ENCODE measurements at regions not wholly inside any gene's neighbourhood (a gene's known extent, or its start where the extent isn't known, plus 50 kb on each side); places are given as distances from the start of the nearest gene placed in this dataset.
"Not testable (repeated sequence)": the region's sequence is repeated elsewhere in the genome, so short reads cannot be mapped to it uniquely, and the experiment has no call there.

DNA sequence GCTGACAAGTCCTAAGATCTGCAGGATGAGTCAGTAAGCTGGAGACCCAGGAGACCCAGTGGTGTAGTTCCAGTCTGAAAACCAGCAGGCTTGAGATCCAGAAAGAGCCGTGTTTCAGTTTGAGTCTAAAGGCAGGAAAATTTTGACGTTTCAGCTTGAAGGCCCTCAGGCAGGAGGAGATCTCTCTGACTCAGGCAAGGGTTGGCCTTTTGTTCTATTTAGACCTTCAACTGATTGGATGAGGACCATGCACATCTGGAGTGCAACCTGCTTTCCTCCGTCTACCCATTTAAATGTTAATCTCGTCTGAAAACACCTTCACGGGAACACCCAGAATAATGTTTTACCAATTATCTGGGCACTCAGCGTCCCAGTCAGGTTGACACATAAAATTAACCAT is 69.5 kb downstream of the NPIPA7 start:
- not testable (repeated sequence) for H3K4me3 ChIP-seq, H3K27ac ChIP-seq

DNA sequence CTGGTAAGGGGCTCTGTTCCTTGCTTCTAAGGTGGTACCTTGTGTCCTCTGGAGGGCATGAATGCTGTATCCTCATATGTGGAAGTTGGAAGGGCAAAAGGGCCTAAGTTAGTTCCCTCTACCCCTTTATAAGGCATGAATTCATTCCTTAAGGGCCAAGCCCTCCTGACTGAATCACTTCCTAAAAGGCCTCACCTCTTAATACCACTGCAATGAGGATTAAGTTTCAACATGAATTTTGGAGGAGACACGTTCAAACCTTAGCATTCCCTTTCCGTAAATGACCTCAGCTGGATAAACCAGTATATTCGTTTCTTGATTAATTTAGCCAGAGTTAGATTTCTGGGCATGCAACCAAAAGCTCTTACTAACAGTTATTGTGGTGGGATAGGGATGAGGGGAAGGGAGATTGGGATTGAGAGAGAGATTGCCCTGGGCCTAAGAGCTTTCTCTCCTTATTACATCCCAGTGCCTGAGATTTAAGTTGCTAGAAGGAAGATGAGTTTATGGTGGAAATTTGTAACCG is 70.8 kb downstream of the NPIPA7 start:
- H3K4me3 ChIP-seq, H3K27ac ChIP-seq: not testable (repeated sequence)

DNA sequence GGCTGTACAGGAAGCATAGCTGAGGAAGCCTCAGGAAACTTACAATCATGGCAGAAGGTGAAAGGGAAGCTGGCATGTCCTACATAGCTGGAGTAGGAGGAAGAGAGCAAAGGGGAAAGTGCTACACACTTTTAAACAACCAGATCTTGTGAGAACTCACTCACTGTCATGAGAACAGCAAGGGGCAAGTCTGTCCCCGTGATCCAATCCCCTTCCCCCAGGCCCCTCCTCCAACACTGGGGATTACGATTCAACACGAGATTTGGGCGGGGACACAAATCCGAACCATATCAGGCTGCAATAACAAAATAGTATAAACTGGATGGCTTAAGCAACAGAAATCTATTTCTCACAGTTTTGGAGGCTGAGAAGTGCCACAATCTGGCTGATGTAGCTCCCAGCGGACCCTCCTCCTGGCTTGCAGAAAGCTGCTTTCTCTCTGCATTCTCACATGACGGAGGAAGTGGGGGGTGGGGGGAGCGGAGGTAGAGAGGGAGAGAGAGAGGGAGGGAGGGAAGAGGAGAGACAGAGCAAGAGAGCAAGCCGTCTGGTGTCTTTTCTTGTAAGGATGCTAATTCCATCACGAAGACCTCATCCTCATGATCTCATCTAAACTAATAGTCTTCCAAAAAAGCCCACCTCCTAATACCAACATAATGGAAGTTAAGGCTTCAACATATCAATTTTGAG is 72.9 kb downstream of the NPIPA7 start:
- H3K27ac ChIP-seq, H3K4me3 ChIP-seq: not testable (repeated sequence)

DNA sequence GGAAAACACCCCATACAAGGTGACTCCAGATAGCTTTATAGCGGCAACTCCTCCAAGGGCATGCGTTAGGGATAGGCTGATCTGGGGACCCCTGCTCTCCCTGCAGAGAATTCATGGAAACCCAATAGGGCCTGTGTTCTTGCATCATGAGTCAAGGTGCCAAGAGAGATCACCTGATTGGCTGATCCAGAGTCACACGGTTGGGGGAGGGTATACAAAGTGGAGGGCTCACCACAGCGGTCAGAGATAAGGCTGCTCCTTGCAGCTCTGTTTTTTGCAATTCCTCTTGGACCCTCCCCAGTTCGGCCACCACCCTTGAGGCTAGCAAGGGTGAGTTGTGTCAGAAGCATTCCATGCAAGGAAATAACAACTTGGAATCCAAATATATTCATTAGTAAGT is 79.6 kb downstream of the NPIPA7 start:
- H3K4me3 ChIP-seq, H3K27ac ChIP-seq: not testable (repeated sequence)

DNA sequence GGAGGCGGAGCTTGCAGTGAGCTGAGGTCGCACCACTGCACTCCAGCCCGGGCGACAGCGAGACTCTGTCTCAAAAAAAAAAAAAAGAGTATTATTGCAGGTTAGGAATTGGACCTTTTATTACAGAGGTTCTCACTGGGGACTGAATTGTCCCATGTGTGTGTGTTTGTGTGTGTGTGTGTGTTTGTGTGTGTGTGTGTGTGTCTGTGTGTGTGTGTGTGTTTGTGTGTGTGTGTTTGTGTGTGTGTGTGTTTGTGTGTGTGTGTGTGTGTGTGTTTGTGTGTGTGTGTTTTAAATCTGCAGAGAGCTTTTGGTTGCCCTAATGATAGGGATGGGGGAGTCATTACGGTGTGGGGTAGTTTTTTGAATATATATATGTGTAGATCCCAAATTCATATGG is 84.9 kb downstream of the NPIPA7 start:
- not testable (repeated sequence) for H3K27ac ChIP-seq, H3K4me3 ChIP-seq

DNA sequence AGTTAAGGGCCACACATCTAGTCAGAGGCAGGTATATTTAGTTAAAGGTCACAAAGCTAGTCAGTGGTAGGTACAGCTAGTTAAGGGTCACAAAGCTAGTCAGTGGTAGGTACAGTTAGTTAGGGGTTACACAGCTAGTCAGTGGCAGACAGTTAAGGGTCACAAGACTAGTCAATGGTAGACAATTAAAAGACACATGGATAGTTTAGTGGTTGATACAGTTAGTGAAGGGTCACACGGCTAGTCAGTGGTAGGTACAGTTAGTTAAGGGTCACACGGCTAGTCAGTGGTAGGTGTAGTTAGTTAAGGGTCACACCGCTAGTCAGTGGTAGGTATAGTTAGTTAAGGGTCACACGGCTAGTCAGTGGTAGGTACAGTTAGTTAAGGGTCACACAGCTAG is 110.0 kb downstream of the NPIPA7 start:
- H3K4me3 ChIP-seq, H3K27ac ChIP-seq: not testable (repeated sequence)

DNA sequence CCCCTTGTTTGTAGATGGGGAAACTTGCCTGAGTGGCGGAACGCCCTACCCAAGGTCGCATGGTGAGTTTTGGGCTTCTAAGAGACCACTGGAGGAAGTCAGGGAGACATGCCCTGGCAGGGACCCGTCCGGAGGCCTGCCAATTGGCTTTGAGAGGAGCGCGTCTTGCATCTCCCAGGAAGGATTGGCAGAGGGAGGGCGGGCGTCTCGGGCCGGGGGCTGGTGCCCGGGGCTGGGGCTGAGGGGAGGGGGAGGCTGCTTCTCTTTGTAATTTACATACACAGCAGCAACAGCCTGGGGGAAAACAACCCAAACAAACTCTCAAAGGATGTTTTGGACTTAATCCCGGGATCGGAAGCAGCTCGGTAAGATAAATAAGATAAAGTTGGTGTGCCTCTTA is 110.5 kb downstream of the NPIPA7 start:
- H3K27ac ChIP-seq, H3K4me3 ChIP-seq: not testable (repeated sequence)

DNA sequence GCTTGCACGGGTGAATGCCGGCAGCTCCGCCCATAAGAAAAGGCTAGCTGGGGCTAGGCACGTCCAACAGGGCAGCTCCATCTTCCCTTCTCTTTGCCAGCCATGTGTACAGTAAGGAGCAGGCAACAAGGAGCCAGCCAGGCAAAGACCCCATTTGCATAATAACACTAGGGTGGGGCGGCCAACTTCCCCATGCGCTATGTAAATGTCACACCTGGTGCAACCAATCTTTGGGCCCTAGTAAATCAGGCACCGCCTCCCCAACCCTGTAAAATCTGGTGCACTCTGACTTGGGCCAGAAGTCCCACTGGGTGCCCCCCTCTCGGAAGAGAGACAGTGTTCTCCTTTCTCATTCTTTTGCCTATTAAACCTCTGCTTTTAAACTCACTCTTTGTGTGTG is 115.2 kb downstream of the NPIPA7 start:
- not testable (repeated sequence) for H3K27ac ChIP-seq, H3K4me3 ChIP-seq

DNA sequence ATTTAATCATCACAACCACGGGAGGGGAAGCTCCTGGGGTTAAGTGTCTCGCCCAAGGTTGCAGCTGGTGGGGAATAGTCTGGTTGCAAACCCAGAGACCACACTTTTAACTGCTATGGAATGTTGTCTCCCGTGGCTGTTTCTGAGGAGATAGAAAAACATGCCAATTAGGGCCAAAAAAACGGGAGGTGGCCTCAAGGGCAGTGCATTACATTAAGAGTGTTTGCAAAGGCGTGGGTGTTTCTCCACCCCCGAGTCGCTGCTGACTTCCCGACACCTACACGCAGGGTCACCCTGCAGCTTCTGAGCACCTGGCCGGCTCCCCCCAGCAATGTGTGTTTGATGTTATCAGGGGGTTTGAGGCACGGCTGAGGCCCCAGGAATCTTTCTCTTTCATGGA is 116.1 kb downstream of the NPIPA7 start:
- H3K27ac ChIP-seq, result not testable (repeated sequence)

DNA sequence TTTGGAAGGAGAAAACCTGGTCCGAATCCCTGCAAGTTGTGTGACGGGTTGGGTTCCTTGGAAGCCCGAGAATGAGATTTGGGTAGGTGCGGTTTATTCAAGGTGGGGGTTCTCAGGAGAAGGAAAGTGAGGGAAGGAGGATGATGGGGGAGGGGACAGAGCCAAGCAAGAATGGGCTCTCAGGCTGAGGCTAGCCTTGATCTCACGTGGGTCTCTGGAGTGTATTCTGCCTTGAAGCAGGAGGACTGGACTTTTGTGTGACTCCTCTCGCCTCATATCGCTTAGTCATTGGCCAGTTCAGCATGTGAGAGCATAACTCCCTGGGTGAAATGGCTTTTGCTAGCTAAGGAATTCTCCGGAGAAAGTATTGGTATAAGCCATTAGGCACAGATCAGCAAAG is 120.9 kb downstream of the NPIPA7 start:
- not testable (repeated sequence) for H3K4me3 ChIP-seq, H3K27ac ChIP-seq

More for the DNA sequence above, 116.1 kb downstream of the NPIPA7 start:
- H3K4me3 ChIP-seq, result not testable (repeated sequence)

DNA sequence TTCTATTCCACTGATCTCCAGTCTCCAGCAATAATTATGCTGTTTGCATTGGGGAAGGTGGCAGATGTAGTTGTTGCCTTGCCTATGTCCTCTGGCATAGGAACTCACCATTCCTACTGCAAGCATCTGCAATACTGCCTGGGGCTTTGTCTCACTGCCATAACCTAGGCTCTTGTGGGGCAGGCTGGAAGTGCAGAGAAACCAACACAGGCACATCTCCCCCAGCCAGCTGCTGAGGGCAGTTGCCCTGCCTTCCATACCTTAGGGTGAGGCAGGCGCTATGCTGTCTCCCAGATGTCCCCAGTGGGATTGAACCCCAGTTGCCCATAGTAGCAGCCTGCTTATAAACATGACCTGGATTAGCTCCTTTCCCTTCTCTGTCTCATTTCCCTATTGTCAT is 128.1 kb downstream of the NPIPA7 start:
- H3K4me3 ChIP-seq, H3K27ac ChIP-seq: not testable (repeated sequence)

DNA sequence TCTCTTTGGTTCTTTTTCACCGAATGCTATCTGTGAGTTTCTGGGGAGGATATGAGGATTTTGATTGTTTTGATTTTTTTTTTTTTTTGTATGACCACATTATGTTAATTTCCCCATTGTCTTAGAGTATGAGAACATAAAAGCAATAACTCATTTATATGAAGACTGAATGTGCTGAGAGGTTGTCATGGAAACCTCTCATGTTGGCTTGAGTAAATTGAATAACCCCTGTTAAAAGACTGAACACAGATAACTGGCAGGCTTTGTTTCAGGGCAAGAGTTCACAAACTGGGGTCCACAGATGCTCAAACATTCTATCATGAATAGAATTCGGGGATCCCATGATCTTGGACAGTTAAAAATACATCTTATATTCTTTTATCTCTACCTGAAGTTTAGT is 129.4 kb downstream of the NPIPA7 start:
- not testable (repeated sequence) for H3K27ac ChIP-seq, H3K4me3 ChIP-seq

DNA sequence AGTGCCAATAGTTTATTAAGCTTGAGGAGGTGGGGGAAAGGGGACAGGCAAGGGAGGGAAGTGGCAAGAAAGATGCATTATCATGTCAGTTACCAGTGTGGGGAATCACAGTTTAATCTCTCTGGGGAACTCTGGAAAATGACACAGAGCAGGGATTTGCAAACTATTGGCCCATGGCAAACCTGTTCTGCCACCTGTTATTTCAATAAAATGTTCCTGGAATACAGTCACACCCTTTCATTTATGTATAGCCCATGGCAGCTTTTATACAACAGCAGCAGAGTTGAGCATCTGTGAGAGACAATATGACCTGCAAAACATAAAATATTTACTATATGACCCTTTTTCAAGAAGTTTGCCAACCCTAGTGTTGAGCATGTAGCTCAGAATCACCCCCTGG is 140.5 kb downstream of the NPIPA7 start:
- H3K4me3 ChIP-seq, H3K27ac ChIP-seq: not testable (repeated sequence)

DNA sequence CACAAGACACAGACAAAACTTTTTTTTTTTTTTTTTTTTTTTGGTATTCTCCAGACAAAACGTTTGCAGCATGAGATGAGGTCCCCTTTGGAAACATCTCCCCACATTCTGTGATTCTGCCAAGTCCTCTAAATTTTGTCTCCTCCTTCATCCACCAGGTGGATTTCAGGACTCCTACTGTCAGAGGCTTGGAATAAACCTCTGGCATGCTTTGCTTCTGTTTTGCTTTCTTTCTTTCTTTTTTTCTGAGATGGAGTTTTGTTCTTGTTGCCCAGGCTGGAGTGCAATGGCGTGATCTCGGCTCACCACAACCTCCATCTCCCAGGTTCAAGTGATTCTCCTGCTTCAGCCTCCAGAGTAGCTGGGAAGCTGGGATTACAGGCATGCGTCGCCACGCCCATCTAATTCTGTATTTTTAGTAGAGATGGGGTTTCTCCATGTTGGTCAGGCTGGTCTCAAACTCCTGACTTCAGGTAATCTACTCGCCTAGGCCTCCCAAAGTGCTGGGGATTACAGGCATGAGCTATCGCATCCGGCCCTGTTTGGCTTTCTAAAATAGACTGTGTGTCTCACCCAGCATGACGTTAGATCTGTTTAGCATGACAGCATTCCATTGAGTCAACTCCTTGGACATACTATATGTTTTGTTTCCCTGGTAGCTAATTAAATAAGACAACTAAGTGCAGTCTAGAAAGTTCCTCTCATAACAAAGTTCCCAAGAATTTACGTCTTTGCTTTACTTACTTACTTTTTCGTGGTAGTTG is 142.5 kb downstream of the NPIPA7 start:
- H3K27ac ChIP-seq, H3K4me3 ChIP-seq: not testable (repeated sequence)

DNA sequence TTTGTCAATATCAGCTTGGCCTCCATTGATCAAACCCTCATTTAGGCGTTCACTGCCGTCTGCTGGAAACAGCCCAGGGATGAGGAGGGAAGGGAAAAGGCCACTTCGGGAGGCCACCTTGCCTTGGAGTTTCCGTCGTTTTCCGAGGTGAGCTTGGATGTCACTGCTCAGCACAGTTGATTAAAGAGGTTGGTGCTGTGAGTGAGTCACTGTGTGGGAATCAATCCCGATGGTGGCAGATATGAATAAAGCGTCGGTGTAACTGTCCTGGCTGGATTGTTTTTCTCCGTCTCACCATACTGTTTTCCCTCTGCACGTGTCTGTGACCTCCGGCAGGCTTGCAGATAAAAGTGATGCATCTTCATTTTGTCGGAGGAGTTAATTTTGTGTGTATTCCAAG is 148.1 kb downstream of the NPIPA7 start:
- not testable (repeated sequence) for H3K4me3 ChIP-seq, H3K27ac ChIP-seq

DNA sequence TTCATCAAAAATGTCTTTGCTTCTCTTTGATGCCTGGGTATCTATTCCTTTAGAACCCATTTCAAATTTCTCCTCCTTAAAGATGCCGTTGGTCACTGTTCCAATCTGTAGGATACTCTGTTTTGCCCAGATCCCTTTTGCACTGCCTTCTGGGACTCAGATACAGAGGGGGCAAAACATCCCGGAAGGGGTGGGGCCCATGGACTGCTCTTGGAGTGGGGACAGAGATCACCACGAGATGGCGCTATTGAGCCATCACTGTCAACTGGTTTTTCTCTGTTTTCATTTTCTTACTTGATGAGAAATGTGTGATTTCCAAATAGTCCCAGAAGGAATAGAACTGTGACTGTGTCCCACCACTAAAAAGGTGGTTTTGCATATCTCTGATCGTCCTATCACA is 151.8 kb downstream of the NPIPA7 start:
- not testable (repeated sequence) for H3K4me3 ChIP-seq, H3K27ac ChIP-seq

DNA sequence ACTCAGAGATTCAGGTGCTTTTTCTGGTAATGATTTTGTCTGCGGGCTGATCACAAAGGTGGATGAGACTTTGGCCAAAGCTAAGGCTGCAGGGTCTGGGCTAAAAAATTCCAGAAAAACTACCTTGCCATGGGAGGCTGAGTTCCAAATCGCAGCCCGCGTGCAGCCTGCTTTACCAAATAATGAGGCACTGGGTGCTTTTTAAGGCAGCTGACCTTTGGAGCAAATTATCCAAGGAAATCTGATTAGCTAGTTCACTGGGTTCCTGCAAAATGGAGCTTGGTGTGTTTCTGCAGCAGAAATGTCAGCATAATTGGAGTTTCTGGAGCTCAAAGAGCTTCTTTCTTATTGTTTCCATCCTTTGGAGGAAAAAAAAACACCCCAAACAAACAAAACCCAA is 156.6 kb downstream of the NPIPA7 start:
- not testable (repeated sequence) for H3K4me3 ChIP-seq, H3K27ac ChIP-seq

DNA sequence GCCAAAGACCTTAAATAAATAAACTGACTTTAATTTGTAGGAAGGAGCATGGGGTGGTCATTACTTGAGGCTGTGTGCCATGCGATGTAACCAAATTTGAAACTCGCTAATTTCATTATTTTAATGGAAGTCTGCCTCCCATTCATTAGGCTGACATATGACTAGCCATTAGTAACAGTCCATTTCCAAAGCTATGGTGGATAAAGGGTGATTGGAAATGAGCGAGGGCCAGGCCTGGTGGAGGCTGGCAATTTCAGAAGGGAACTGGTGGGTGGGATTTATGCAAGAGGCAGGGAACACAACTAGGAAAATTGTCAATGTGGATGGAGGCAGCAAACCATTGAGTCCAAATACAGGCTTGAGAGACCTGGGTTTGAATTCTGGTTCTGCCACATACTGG is 157.2 kb downstream of the NPIPA7 start:
- not testable (repeated sequence) for H3K27ac ChIP-seq, H3K4me3 ChIP-seq

DNA sequence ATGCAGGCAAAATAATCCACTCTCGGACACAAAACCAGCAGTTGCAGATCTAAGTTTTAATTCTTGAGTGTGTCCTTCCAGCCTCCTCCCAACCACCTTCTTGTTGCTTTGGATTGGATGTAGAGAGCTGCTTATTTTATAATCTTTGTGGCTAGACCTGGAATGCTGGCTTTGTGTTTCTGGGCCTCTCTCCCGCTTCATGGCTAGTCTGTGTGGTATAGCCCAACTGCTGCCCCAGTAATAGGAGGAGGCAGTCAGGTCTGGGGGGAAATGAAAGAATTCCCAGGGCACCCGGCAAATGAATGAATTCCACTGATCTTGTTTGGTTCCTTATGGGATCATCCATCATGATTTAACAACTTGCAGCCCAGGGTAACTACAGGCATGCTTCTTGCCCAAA is 170.8 kb downstream of the NPIPA7 start:
- H3K4me3 ChIP-seq, H3K27ac ChIP-seq: not testable (repeated sequence)

DNA sequence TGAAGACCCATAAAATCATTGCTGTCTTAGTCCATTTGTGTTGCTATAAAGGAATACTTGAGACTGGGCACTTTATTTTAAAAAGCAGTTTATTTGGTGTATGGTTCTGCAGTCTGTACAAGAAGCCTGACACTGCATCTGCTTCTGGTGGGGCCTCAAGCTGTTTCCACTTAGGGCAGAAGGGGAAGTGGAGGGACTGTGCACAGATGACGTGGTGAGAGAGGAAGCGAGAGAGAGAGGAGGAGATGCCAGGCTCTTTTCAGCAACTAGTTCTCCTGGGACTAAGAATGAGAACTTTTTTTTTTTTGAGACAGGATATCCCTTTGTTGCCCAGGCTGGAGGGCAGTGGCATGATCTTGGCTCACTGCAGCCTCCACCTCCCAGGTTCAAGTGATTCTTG is 171.9 kb downstream of the NPIPA7 start:
- H3K27ac ChIP-seq, H3K4me3 ChIP-seq: not testable (repeated sequence)

DNA sequence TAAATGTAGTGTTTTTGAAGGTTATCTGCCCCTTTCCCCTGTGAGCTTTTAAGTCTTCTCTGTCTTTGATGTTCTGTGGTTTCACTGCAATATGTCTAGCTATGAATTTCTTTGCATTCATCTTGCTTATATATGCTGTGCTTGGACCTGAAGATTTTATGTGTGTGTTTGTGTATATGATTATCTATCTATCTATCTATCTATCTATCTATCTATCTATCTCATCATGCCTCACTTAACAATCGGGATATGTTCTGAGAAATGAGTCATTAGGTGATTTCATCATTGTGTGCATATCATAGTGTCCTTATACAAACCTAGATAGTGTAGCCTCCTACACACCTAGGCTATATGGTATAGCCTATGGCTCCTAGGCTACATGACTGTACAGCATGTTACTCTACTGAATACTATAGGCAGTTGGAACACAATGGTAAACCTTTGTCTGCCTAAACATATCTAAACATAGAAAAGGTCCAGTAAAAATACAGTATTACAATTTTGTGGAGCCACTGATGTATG is 173.9 kb downstream of the NPIPA7 start:
- H3K27ac ChIP-seq, H3K4me3 ChIP-seq: not testable (repeated sequence)
